ENCODE measurements at regions not wholly inside any gene's neighbourhood (a gene's known extent, or its start where the extent isn't known, plus 50 kb on each side); places are given as distances from the start of the nearest gene placed in this dataset.

DNA sequence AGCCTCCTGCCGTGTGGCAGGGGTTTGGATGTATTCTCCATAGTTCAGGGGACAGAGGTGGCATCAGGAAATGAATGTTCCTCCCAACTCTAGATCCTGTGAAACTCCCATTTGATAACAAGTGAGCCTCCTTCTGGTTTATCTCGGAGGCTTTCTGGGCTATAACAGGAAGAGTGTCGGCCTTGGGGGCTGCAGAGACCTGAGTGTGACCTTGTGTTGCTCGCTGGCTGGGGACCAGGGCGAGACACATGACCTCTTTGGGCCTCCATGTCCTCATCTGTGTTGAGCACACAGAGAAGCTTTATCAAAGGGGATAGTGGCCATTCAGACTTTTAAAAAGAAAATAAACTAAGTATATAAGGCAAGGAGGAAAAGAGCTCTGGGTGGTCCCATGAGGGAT is 78.0 kb upstream of the SMNDC1 start:
- TF ChIP-seq GATA3 (IDR thresholded peaks at IDR 0.05; ENCODE audit: low read depth, low read length) (no peak), GATA2 (IDR thresholded peaks at IDR 0.05; ENCODE audit: low read depth, low read length) (no peak)
